Right hindlimb (tissue), 1 donor: ENCODE measurements at regions not wholly inside any gene's neighbourhood (a gene's known extent, or its start where the extent isn't known, plus 50 kb on each side); places are given as distances from the start of the nearest gene placed in this dataset.
"Not testable (repeated sequence)": the region's sequence is repeated elsewhere in the genome, so short reads cannot be mapped to it uniquely, and the experiment has no call there.

Experiments
- DNase-seq: peaks from one replicate; pipeline ENCODE4 v3.0.0-alpha.2; 2018

- no peak for DNase-seq
Measured at GRCh38 chr3:169029674-169030285, 633.7 kb downstream of the MECOM start.

DNA sequence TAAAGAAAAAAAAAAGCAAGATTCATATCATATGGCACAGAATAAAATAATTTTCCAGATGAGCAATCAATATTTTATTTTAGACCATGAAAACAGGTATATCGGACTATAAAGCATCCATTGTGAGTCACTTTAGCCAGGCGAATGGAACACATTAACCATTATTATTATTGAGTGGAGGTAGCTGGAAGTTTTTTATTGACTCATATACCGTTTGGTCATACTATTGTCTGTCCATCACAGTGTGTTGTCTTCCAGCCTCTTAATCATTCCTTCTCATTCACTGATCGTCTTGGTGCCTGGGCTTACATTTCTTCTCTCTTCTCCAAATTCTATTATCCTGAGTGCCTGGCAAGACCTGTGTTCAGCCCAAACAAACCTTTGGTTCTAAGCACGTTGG is 634.8 kb downstream of the MECOM start:
- no peak for DNase-seq

DNA sequence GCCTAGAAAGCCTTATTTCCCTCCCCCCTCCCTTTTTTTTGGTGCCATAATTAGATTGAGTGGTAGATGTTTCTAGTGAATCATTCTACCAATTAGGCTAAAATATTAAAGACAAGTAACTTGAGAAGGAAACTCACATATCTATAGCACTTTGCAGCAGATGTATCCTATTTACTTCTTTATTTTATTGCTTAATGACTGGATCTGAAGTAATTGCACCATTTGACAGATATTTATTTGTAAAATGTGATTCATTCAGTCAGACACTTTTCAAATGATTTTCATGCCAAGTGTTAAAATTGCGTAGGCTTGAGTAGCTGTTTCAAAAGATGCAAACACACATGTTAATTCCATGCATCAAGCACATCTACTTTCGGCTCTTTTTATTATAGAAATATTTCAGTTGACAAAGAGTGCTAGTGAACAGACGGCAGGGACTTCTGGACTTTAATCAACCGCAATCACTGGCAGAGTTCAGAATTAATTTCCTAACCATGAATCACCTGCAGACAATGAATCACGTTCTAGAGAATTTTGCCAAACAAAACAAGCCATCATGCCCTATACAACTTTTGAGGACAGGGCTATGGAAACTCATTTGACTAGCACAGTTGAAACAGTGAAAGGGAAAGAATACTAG is 636.8 kb downstream of the MECOM start:
- no peak for DNase-seq

- DNase-seq, result no peak
Measured at GRCh38 chr3:169022457-169022856, 641.1 kb downstream of the MECOM start.

DNA sequence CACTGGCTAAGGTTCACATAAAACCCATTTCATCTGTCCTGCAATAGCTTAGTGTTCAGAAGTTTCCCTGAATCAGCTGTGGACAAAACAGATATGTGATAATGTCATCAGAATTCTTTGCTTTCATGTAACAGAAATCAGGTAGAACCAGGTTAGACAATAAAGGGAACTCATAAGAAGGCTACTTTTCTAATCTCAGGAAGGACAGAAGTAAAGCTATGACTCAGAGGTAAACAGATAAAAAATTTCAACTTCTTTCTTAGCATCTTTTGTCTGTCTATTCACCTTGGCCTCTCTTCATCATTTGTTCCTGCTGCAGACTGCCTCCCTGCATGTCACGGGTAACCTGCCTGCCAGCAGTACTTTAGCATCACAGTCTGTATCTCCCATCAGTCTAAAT is 643.1 kb downstream of the MECOM start:
- DNase-seq, result no peak

GRCh38 chr3:169009453-169009852 is 654.1 kb downstream of the MECOM start:
- DNase-seq, result no peak

DNA sequence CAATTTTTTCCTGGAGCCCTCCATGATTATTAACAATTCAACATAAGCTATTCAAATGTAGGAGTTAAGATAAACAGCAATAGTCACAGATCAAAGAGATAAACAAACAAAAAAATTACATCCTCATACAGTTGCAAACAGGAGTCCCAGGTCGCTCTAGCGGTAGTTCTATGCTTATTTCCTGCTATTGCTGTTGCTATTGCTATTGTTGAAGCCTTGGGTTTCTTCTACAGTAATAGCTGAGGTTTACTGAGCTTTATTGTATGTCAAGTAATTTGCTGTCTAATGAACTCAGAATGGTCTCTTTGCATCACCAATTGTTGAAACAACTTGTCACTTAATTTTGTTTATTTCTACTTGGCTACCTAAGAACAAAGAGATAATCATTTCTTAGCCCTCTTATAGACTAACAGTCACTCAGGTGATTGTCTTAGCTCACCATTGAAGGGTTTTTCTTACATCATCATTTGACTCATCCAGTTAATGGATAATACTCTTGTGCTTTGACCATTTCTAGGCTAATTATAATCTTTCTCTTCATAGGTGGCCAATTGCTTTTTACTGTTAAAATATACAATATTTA is 654.6 kb downstream of the MECOM start:
- no peak for DNase-seq

DNA sequence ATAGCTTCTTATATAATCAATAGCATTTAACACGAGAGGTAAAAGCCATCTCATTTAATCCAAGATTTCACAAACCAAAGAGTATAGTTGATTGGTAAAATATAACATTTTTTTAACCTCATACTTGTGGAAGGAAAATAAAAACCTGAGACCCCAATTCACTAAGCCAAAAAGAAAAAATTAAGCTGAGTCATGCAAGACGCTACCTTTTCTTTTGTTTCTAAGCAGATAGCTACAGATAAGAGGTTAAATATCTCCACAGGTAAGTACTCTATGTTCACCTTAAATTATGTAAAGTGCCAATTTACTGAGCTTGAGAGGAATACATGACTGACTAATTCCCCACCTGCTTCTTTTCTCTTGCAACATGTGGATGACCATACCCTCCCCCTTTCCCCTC is 656.4 kb downstream of the MECOM start:
- DNase-seq, result no peak

DNA sequence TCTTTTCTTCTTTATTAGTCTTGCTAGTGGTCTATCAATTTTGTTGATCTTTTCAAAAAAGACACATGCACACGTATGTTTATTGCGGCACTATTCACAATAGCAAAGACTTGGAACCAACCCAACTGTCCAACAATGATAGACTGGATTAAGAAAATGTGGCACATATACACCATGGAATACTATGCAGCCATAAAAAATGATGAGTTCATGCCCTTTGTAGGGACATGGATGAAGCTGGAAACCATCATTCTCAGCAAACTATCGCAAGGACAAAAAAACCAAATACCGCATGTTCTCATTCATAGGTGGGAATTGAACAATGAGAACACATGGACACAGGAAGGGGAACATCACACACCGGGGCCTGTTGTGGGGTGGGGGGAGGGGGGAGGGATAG is 657.1 kb downstream of the MECOM start:
- DNase-seq, result not testable (repeated sequence)

DNA sequence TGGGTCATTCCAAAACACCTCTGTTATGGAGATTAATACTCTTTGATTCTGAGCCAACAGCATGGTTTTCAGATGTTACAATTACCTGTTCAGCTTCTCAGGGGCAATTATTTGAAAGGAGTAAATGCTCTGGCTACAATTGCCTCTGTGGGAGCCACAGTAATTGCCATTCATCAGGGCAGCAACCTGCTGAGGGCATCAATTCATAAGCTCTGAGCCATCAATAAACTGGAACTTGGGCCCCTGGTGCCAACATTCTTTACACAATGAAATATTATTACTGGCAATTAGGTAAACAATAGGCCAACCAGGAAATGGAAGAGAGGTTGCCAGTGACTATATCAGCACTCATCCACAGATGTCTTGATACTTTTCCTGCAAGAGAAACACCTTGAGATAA is 660.8 kb downstream of the MECOM start:
- no peak for DNase-seq

GRCh38 chr3:168998792-168999191 is 664.7 kb downstream of the MECOM start:
- DNase-seq, result no peak

DNA sequence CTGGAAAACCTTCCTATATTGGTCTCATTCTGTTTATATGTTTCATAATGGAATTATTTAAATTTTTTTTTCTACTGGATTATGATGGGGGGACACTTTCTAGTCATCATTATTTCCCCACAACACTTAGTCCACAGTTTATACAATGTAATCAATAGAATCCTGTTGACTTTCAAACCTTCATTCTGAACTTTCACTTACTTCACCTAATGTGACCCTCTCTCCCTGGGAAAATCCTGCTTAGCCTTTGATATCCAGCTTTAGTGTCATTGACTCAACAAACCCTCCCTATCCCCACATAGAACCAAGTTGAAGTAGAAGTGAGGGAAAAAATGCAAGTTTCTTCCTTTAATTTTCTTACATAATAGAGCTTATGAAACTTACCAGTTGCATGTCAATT is 666.0 kb downstream of the MECOM start:
- DNase-seq, result no peak

DNA sequence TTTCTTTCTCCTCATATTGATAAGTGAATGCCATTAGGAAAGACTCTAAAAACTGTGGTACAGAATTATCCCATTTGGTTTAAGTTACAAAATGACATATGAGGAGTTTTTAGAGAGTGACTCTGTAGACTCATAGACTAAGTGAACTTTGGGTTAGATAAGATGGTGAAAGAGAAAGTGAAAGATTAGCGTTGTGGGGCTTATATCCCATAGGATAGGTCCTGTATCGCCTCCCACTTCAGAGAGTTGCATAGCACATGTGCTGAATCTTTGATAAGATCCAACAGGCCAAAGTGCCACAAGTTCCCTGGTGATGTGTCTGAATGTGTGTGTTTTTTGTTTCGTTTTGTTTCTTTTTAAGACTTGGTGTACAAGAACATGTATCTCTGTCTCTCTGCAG is 666.9 kb downstream of the MECOM start:
- DNase-seq, result no peak

DNA sequence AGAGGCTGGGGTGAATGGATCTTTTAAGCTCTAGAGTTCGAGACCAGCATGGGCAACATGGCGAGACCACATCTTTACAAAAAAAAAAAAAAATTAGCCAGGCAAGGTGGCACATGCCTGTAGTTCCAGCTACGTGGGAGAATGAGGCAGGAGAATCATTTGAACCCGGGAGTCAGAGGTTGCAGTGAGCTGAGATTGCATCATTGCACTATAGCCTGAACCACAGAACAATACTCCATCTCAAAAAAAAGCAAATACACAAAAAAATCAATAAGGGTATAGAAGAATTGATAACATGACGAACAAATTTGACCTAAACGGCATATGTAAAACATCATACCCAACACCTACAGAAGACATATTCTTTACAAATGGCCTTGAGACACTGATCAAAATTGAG is 668.4 kb downstream of the MECOM start:
- DNase-seq, result no peak

GRCh38 chr3:168991803-168992202 is 671.7 kb downstream of the MECOM start:
- DNase-seq, result no peak

DNA sequence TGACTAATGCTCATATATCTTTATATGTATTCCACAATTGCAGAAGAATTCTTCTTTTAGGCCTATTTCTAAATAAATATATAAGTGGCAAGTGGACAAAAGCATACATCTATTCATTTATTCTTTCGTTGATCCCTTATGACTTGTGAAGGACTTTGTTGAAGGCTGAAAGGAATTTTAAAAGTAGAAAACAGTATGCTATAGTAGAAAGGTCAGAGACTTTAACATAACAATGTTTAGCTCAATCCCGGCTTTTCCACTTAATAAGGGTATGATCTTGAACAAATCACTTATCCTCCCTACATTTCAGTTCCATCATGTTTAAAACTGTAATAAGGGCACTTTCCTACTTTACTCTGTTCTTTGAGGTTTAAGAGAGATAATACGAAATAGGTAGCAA is 672.9 kb downstream of the MECOM start:
- no peak for DNase-seq

GRCh38 chr3:168990134-168990533 is 673.4 kb downstream of the MECOM start:
- no peak for DNase-seq

DNA sequence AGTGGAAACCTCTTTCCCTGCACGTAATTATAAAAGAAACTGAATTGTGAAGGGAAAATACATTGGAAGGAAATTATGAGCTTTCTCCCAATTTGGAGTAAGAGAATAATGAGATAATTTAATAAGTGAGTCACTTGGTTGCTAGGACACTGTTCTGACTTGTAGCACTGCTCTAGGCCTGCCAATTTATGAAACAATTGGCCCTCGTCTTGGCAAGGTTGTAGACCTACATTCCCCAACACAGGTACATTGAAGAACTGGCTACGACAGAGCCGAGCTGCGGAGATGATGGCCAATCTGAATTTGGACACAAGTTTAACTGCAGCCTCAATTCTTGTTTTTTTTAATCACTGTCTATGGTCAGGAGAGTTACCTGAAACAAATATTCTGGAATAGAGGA is 674.1 kb downstream of the MECOM start:
- DNase-seq, result peak; percentile 20

- DNase-seq, result no peak
Measured at GRCh38 chr3:168988853-168989252, 674.7 kb downstream of the MECOM start.

DNA sequence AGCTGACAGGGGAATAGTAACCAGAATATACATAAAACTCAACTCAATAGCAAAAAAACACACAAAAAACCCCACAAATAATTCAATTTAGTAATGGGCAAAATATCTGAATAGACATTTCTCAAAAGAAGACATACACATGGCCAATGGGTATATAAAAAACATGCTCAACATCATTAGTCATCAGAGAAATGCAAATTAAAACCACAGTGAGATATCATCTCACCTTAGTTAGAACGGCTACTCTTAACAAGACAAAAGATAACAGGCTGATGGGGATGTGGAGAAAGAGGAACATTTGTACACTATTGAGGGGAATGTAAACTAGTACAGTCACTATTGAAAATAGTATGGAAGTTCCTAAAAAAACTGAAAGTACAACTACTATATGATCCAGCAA is 678.6 kb downstream of the MECOM start:
- no peak for DNase-seq

DNA sequence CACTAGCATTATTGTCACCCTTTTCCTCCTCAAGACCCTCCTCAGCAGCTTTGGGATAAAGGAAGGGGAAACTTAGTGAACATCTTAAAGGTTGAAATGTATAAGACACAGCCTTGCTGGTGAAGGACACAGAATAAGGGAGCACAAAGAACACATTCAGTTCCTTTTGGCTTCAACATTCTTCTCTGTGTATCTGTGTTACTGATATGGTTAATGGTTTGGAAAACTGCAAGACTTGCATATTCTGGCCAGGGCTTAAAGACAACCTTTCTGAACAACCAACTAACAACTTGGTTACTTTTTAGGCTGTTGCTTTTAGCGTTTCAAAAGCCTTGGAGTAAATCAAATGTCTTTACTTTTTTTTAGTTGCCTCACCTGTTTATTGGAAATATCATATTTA is 680.5 kb downstream of the MECOM start:
- DNase-seq, result no peak

- no peak for DNase-seq
Measured at GRCh38 chr3:168981396-168981795, 682.1 kb downstream of the MECOM start.

DNA sequence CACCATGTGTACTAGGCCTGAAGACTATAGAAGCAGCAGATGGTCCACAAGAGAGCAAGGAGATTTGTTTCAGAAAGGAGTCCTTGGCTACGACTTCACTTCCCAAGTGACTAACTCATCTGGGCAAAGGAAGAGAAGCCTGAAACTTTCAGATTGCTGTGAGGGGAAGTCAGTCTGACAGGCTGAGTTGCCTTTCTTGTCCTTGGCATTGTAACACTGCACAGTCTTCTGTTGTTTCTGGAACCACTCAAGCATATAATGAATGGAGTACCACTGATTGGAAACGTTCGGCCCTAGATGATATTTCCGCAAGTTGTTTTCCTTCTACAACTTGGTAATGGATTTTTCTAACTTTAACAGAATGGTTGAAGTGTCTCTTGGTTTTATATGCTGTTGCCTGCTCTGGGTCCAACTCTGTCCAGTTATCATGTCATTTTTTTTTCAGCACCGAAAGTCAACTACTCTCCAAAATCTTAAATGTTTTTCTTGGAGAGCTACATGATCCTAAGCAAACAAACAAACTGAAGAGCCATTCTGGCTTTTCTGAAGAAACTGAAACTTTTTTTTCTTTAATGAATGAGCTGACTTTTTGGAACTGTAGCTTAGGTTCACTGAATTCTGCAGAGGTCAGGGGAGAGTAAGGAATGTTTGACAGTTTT is 685.7 kb downstream of the MECOM start:
- no peak for DNase-seq

GRCh38 chr3:168976969-168977368 is 686.5 kb downstream of the MECOM start:
- DNase-seq, result no peak
